K562 (cell line): ENCODE measurements at regions not wholly inside any gene's neighbourhood (a gene's known extent, or its start where the extent isn't known, plus 50 kb on each side); places are given as distances from the start of the nearest gene placed in this dataset.
"Not testable (repeated sequence)": the region's sequence is repeated elsewhere in the genome, so short reads cannot be mapped to it uniquely, and the experiment has no call there.

Experiments
- ATAC-seq: fragments of 200-7000 bp; cut with Tn5 transposase; 3 replicates; pipeline ENCODE4 v1.9.1; 2020; ENCODE audit warnings: moderate library complexity
- BruUV-seq: library from RNA; stranded (reverse); fragments of 400-500 nt; replicated peaks from 2 replicates; lab custom pipeline; 2021; lab: Mats Ljungman, UMichigan
- CTCF ChIA-PET: fragments of 300-600 bp; formaldehyde crosslinking; extraction: SDS; loops from one replicate; lab custom pipeline; 2021; ENCODE audit warnings: low intra/inter-chr PET ratio; lab: Yijun Ruan, JAX
- POLR2A ChIA-PET: fragments of 300-600, 350-650 bp; sonication (Branson Sonifier 250); formaldehyde crosslinking; extraction: SDS; loops from one replicate; lab custom pipeline; 2021; ENCODE audit warnings: antibody characterized with exemption, inconsistent platforms; lab: Yijun Ruan, JAX
- DNase-seq, 4 experiments: peaks; one replicate each; pipeline versions ENCODE4 v3.0.0 to v3.0.0-alpha.2; 2011 to 2018; ENCODE audit warnings: low spot score in 3 of 4, mixed read lengths in 3 of 4; ENCODE audit errors: extremely low read depth in 1 of 4
- FAIRE-seq: peaks from 2 replicates; lab custom pipeline; 2011; peaks lifted over from hg19 to GRCh38; lab: Jason Lieb, UNC
- H2AFZ ChIP-seq: 2 replicates; pipeline ENCODE4 v1.6.0; 2011; ENCODE audit warnings: low read depth, low read length, control low read depth, inconsistent platforms
- H3K27ac ChIP-seq: fragments of 200-600 bp; 3 replicates; pipeline ENCODE4 v1.8.0; 2011; ENCODE audit warnings: low read depth, mild to moderate bottlenecking, control low read depth, inconsistent platforms, low read length, moderate library complexity, mixed read lengths; ENCODE audit errors: extremely low read depth
- H3K27me3 ChIP-seq, 2 experiments: fragments of 300-600 bp in 1 of 2; 2 replicates in 1 of 2; 3 replicates in 1 of 2; pipeline versions ENCODE4 v1.6.0 to v1.8.0; 2011; ENCODE audit warnings: inconsistent platforms in 2 of 2, low read length in 2 of 2, mild to moderate bottlenecking in 1 of 2, mixed read lengths in 1 of 2, moderate library complexity in 1 of 2; ENCODE audit not compliant: control insufficient read depth in 2 of 2, insufficient read depth in 2 of 2
- H3K36me3 ChIP-seq: fragments of 300-600 bp; 3 replicates; pipeline ENCODE4 v1.8.0; 2011; ENCODE audit warnings: mild to moderate bottlenecking, low read length, inconsistent platforms; ENCODE audit not compliant: control insufficient read depth, insufficient read depth
- H3K4me1 ChIP-seq, 2 experiments: fragments of 200-600 bp in 1 of 2; replicated peaks in 1 of 2; 2 replicates in 1 of 2; 3 replicates in 1 of 2; pipeline versions ENCODE4 v1.5.1 to v1.8.0; 2011; ENCODE audit warnings: inconsistent platforms in 2 of 2, low read length in 2 of 2, mild to moderate bottlenecking in 1 of 2, mixed read lengths in 1 of 2, moderate library complexity in 1 of 2; ENCODE audit not compliant: control insufficient read depth in 2 of 2, insufficient read depth in 2 of 2
- H3K4me2 ChIP-seq: 2 replicates; pipeline ENCODE4 v1.6.1; 2011; ENCODE audit warnings: low read length, control low read depth, inconsistent platforms, mixed read lengths; ENCODE audit not compliant: insufficient read depth
- H3K4me3 ChIP-seq: fragments of 200-600 bp; sonication (generic), shearing (Covaris generic); 2 replicates; pipeline ENCODE4 v1.5.1; 2016; ENCODE audit warnings: control low read depth, inconsistent platforms
- H3K79me2 ChIP-seq: fragments of 200-600 bp; 3 replicates; pipeline ENCODE4 v1.8.0; 2011; ENCODE audit warnings: low read length, inconsistent platforms; ENCODE audit not compliant: control insufficient read depth, insufficient read depth
- H3K9ac ChIP-seq, 2 experiments: 2 replicates each; pipeline versions ENCODE4 v1.6.0 to v1.6.1; 2011; ENCODE audit warnings: low read depth in 2 of 2, low read length in 2 of 2, control low read depth in 1 of 2, inconsistent platforms in 1 of 2, mild to moderate bottlenecking in 1 of 2, mixed read lengths in 1 of 2; ENCODE audit not compliant: insufficient read depth in 1 of 2
- H3K9me1 ChIP-seq: one replicate; pipeline ENCODE4 v1.6.0; 2011; ENCODE audit warnings: inconsistent platforms, mild to moderate bottlenecking, low read length, moderate library complexity; ENCODE audit not compliant: control insufficient read depth, insufficient read depth
- H3K9me3 ChIP-seq: replicated peaks from 2 replicates; pipeline ENCODE4 v1.5.1; 2011; ENCODE audit warnings: low read depth, low read length, inconsistent platforms; ENCODE audit not compliant: control insufficient read depth, insufficient read depth
- H4K20me1 ChIP-seq: replicated peaks from 2 replicates; pipeline ENCODE4 v1.6.1; 2011; ENCODE audit warnings: low read length, inconsistent platforms, mixed read lengths; ENCODE audit not compliant: control insufficient read depth, insufficient read depth
- POLR2G ChIP-seq: fragments of 200-400 bp; formaldehyde crosslinking; IDR thresholded peaks from 2 replicates; pipeline ENCODE4 v1.6.1; 2017; ENCODE audit warnings: low read depth, mild to moderate bottlenecking, antibody characterized with exemption, low read length, moderate library complexity
- RBFOX2 ChIP-seq: fragments of 200-400 bp; formaldehyde crosslinking; IDR thresholded peaks from 2 replicates; pipeline ENCODE4 v1.6.1; 2017; ENCODE audit warnings: low read depth, mild to moderate bottlenecking, low read length, moderate library complexity
- WGBS: fragments of 100-300 bp; shearing (Covaris generic); methylation state at CpG from one replicate; pipeline ENCODE4 v1.1.6; 2016; ENCODE audit warnings: low coverage, mixed read lengths; ENCODE audit not compliant: insufficient coverage; ENCODE audit errors: missing lambda C conversion rate; 5-methylcytosine and 5-hydroxymethylcytosine counted together
- in situ Hi-C: fragments of 300-500 bp; cut with MboI; formaldehyde crosslinking; loops from 4 replicates; pipeline ENCODE4 v1.15.0; 2018; ENCODE audit warnings: inconsistent platforms, mixed read lengths
- intact Hi-C: fragments of 100-400 bp; cut with micrococcal nuclease; formaldehyde crosslinking; loops from 2 replicates; pipeline ENCODE4 v1.14.2; 2022

GRCh38 chr15:84409357-84409756 lies 173.8 kb downstream of the GOLGA6L4 start:
- BruUV-seq, H3K9ac ChIP-seq, CTCF ChIA-PET, H3K4me2 ChIP-seq, ATAC-seq, DNase-seq, H3K27me3 ChIP-seq, POLR2A ChIA-PET, H4K20me1 ChIP-seq, H3K9me3 ChIP-seq, H3K4me1 ChIP-seq, H3K36me3 ChIP-seq, H3K27ac ChIP-seq, H3K79me2 ChIP-seq, H3K9me1 ChIP-seq, intact Hi-C loops, H2AFZ ChIP-seq, FAIRE-seq, H3K4me3 ChIP-seq: not testable (repeated sequence)
- in situ Hi-C loops, result loop anchor here (25.0 kb wide), 1 partner anchor 147 kb away; no protein-coding TSS in a partner anchor
- WGBS, result 79% methylated on average over 2 of the region's 4 CpGs

DNA sequence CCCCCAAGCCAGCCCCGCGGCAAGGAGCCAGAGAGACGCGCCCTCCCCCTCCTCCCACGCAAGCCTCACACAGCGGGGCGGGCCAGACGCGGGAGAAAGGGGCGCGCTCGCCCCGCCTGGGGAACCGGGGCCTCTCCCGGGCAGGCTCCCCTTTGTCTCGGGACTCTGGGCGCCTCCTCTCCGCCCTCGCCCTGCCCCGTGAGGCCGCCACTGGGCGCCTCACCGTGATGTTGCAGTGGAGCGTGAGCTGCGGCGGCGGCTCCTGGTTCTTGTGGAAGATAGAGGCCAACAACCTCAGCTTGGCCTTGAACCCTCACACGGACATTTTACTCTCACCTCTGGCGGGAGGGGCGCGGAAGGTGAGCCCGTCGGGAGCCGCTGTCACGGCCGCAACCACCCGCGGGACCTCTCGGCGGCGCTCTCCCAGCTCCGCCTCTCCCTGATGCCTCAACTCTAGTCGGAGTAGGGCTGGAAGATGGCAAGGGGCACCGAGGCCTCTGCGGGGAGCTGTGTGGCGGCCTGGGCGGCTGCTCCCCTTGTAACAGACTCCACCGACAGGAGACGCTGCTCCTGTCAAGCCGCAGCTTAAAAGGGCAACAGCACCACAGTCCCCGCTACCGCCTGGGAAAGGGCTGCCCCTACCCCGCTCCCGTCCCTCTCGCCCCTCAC lies 179.2 kb upstream of the ZSCAN2 start:
- ATAC-seq, H3K4me2 ChIP-seq, BruUV-seq, intact Hi-C loops, H3K79me2 ChIP-seq, POLR2A ChIA-PET, H3K9me1 ChIP-seq, H3K9ac ChIP-seq, H3K27me3 ChIP-seq, H3K9me3 ChIP-seq, H2AFZ ChIP-seq, H4K20me1 ChIP-seq, H3K27ac ChIP-seq, H3K4me1 ChIP-seq, DNase-seq, H3K36me3 ChIP-seq, FAIRE-seq, CTCF ChIA-PET: not testable (repeated sequence)
- TF ChIP-seq RBFOX2 (0 out of 2 replicates have a peak, but pooled peaks have one; percentile 18), POLR2G (0 out of 2 replicates have a peak, but pooled peaks have one; percentile 42)
- peak overlapping the region; percentile 29 for H3K4me3 ChIP-seq
- WGBS, result no CpG with 5 or more reads among the region's 55 CpGs
- in situ Hi-C loops, result loop anchor here (25.0 kb wide), 1 partner anchor 159 kb away; no protein-coding TSS in a partner anchor

GRCh38 chr15:84425327-84425726 lies 175.5 kb upstream of the ZSCAN2 start:
- POLR2A ChIA-PET, intact Hi-C loops, H3K4me1 ChIP-seq, H3K27me3 ChIP-seq, H3K36me3 ChIP-seq, BruUV-seq, H3K4me2 ChIP-seq, CTCF ChIA-PET, H3K9me1 ChIP-seq, H3K9me3 ChIP-seq, H3K9ac ChIP-seq, in situ Hi-C loops, H4K20me1 ChIP-seq, H2AFZ ChIP-seq, H3K79me2 ChIP-seq, H3K27ac ChIP-seq, FAIRE-seq, H3K4me3 ChIP-seq, DNase-seq, ATAC-seq: not testable (repeated sequence)
- 63% methylated on average over 3 of the region's 7 CpGs for WGBS
